Neural cell (in vitro differentiated cells): ENCODE measurements at regions not wholly inside any gene's neighbourhood (a gene's known extent, or its start where the extent isn't known, plus 50 kb on each side); places are given as distances from the start of the nearest gene placed in this dataset.

Experiments
- H2AFZ ChIP-seq: fragments of 200-600, 300-800 bp; sonication (generic), shearing (Covaris generic); 2 replicates; pipeline ENCODE4 v1.6.0; 2014; ENCODE audit warnings: low read depth, mild to moderate bottlenecking, antibody characterized with exemption, low read length, moderate library complexity
- H3F3A ChIP-seq: fragments of 200-600 bp; shearing (Covaris generic); 2 replicates; pipeline ENCODE4 v1.6.1; 2016; ENCODE audit warnings: mild to moderate bottlenecking, moderate library complexity, mixed read lengths, antibody characterized with exemption, low read length; ENCODE audit not compliant: insufficient read depth, poor library complexity, severe bottlenecking
- H3K27ac ChIP-seq: fragments of 200-600, 300-800 bp; sonication (generic), shearing (Covaris generic); 2 replicates; pipeline ENCODE4 v1.5.1; 2014; ENCODE audit warnings: mild to moderate bottlenecking, low read length, moderate library complexity
- H3K27me3 ChIP-seq: fragments of 300-800, 200-600 bp; sonication (generic), shearing (Covaris generic); 2 replicates; pipeline ENCODE4 v1.6.0; 2014; ENCODE audit warnings: mild to moderate bottlenecking, low read depth, low read length, moderate library complexity; ENCODE audit not compliant: insufficient read depth
- H3K36me3 ChIP-seq: fragments of 300-800, 200-600 bp; sonication (generic), shearing (Covaris generic); 2 replicates; pipeline ENCODE4 v1.5.1; 2014; ENCODE audit warnings: mild to moderate bottlenecking, antibody characterized with exemption, low read length, moderate library complexity; ENCODE audit not compliant: insufficient read depth
- H3K4me2 ChIP-seq: fragments of 300-800, 200-600 bp; sonication (generic), shearing (Covaris generic); 2 replicates; pipeline ENCODE4 v1.6.0; 2014; ENCODE audit warnings: mild to moderate bottlenecking, low read length
- H3K4me3 ChIP-seq: fragments of 300-800, 200-600 bp; sonication (generic), shearing (Covaris generic); 2 replicates; pipeline ENCODE4 v1.5.1; 2014; ENCODE audit warnings: mild to moderate bottlenecking, low read length, moderate library complexity
- H3K79me2 ChIP-seq: fragments of 200-600 bp; shearing (Covaris generic); replicated peaks from 2 replicates; pipeline ENCODE4 v1.6.0; 2014; ENCODE audit warnings: mild to moderate bottlenecking, low read length, moderate library complexity; ENCODE audit not compliant: insufficient read depth
- H3K9ac ChIP-seq: fragments of 300-800, 200-600 bp; sonication (generic), shearing (Covaris generic); 2 replicates; pipeline ENCODE4 v1.6.1; 2016; ENCODE audit warnings: mild to moderate bottlenecking, low read length, mixed read lengths
- H3K9me2 ChIP-seq: fragments of 200-600 bp; shearing (Covaris generic); 2 replicates; pipeline ENCODE4 v1.6.1; 2016; ENCODE audit warnings: mild to moderate bottlenecking, low read length, mixed read lengths; ENCODE audit not compliant: insufficient read depth
- H3K9me3 ChIP-seq: fragments of 200-600, 300-800 bp; sonication (generic), shearing (Covaris generic); 2 replicates; pipeline ENCODE4 v1.6.1; 2016; ENCODE audit warnings: mild to moderate bottlenecking, mixed run types, low read length, moderate library complexity, mixed read lengths
- H4K20me1 ChIP-seq: fragments of 200-600 bp; shearing (Covaris generic); 2 replicates; pipeline ENCODE4 v1.6.1; 2016; ENCODE audit warnings: mild to moderate bottlenecking, mixed run types; ENCODE audit not compliant: insufficient read depth
- EP300 ChIP-seq: fragments of 450-650 bp; conservative IDR thresholded peaks from 2 replicates; pipeline ENCODE4 v1.6.1; 2014; ENCODE audit warnings: antibody characterized with exemption, mild to moderate bottlenecking, moderate library complexity; ENCODE audit not compliant: poor library complexity, severe bottlenecking
- EZH2 ChIP-seq: fragments of 200-600, 300-800 bp; shearing (Covaris generic), sonication (generic); IDR thresholded peaks from 2 replicates; pipeline ENCODE4 v1.6.1; 2014; ENCODE audit warnings: antibody characterized with exemption, low read length, borderline replicate concordance, mild to moderate bottlenecking; ENCODE audit not compliant: insufficient read depth, poor library complexity, severe bottlenecking
- MXI1 ChIP-seq: fragments of 450-650 bp; conservative IDR thresholded peaks from 2 replicates; pipeline ENCODE4 v1.6.1; 2014; ENCODE audit warnings: antibody characterized with exemption, mild to moderate bottlenecking; ENCODE audit not compliant: poor library complexity, severe bottlenecking
- POLR2AphosphoS5 ChIP-seq: IDR thresholded peaks from 2 replicates; pipeline ENCODE4 v1.6.1; 2012
- RAD21 ChIP-seq: fragments of 450-650 bp; conservative IDR thresholded peaks from 2 replicates; pipeline ENCODE4 v1.6.1; 2014; ENCODE audit warnings: antibody characterized with exemption, mild to moderate bottlenecking, moderate library complexity
- SMC3 ChIP-seq: fragments of 450-650 bp; conservative IDR thresholded peaks from 2 replicates; pipeline ENCODE4 v1.6.1; 2014; ENCODE audit warnings: antibody characterized with exemption, mild to moderate bottlenecking, moderate library complexity; ENCODE audit not compliant: poor library complexity
- TAF1 ChIP-seq: IDR thresholded peaks from 2 replicates; pipeline ENCODE4 v1.6.1; 2012; ENCODE audit warnings: low read depth
- TF ChIP-seq, protein P1 (sequence below): IDR thresholded peaks from 2 replicates; pipeline ENCODE4 v1.6.1; 2012; ENCODE audit warnings: borderline replicate concordance
- TF ChIP-seq, protein P2 (sequence below): fragments of 450-650 bp; IDR thresholded peaks from 2 replicates; pipeline ENCODE4 v1.5.1; 2014; ENCODE audit warnings: antibody characterized with exemption, mild to moderate bottlenecking, moderate library complexity; ENCODE audit not compliant: poor library complexity, severe bottlenecking

DNA sequence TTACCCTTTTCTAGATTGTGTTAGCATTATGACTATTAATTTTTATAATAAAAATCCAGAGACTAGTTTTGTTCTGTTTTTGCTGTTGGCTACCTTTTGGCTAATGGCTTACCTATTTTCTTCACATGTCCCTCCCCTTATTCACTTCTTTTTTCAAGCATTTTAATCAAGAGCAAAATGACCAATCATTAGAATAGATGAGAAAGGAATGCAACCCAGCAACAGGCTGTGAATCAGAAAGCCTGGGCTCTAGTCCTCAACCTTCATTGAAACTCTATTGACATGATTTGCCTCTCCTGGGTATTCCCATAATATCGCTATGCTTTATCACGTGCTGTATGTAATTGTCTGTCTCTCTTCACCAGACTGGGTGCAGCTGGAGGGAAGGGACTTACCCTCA lies 370.1 kb downstream of the IRS1 start:
- TF ChIP-seq MXI1 (no peak), POLR2AphosphoS5 (no peak), TAF1 (no peak), RAD21 (no peak), EZH2 (no peak), SMC3 (no peak), EP300 (no peak)
- TF ChIP-seq, protein P1, sequence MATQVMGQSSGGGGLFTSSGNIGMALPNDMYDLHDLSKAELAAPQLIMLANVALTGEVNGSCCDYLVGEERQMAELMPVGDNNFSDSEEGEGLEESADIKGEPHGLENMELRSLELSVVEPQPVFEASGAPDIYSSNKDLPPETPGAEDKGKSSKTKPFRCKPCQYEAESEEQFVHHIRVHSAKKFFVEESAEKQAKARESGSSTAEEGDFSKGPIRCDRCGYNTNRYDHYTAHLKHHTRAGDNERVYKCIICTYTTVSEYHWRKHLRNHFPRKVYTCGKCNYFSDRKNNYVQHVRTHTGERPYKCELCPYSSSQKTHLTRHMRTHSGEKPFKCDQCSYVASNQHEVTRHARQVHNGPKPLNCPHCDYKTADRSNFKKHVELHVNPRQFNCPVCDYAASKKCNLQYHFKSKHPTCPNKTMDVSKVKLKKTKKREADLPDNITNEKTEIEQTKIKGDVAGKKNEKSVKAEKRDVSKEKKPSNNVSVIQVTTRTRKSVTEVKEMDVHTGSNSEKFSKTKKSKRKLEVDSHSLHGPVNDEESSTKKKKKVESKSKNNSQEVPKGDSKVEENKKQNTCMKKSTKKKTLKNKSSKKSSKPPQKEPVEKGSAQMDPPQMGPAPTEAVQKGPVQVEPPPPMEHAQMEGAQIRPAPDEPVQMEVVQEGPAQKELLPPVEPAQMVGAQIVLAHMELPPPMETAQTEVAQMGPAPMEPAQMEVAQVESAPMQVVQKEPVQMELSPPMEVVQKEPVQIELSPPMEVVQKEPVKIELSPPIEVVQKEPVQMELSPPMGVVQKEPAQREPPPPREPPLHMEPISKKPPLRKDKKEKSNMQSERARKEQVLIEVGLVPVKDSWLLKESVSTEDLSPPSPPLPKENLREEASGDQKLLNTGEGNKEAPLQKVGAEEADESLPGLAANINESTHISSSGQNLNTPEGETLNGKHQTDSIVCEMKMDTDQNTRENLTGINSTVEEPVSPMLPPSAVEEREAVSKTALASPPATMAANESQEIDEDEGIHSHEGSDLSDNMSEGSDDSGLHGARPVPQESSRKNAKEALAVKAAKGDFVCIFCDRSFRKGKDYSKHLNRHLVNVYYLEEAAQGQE: no peak
- TF ChIP-seq, protein P2, sequence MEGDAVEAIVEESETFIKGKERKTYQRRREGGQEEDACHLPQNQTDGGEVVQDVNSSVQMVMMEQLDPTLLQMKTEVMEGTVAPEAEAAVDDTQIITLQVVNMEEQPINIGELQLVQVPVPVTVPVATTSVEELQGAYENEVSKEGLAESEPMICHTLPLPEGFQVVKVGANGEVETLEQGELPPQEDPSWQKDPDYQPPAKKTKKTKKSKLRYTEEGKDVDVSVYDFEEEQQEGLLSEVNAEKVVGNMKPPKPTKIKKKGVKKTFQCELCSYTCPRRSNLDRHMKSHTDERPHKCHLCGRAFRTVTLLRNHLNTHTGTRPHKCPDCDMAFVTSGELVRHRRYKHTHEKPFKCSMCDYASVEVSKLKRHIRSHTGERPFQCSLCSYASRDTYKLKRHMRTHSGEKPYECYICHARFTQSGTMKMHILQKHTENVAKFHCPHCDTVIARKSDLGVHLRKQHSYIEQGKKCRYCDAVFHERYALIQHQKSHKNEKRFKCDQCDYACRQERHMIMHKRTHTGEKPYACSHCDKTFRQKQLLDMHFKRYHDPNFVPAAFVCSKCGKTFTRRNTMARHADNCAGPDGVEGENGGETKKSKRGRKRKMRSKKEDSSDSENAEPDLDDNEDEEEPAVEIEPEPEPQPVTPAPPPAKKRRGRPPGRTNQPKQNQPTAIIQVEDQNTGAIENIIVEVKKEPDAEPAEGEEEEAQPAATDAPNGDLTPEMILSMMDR: no peak

GRCh38 chr2:226427538-226428307 lies 371.9 kb downstream of the IRS1 start:
- Histone ChIP-seq H3K9me2 (no peaks in the 10 kb centered on the region), H3K4me3 (no peak overlapping the region), H3K27me3 (no peaks in the 10 kb centered on the region), H3K36me3 (no peaks in the 10 kb centered on the region), H3K79me2 (no peaks in the 10 kb centered on the region), H3K4me2 (no peak overlapping the region), H4K20me1 (no peaks in the 10 kb centered on the region), H3K9ac (no peak overlapping the region), H3K27ac (no peak overlapping the region), H3K9me3 (no peaks in the 10 kb centered on the region), H2AFZ (no peak overlapping the region), H3F3A (no peaks in the 10 kb centered on the region)
- TF ChIP-seq SMC3 (no peak), POLR2AphosphoS5 (no peak), MXI1 (no peak), EZH2 (no peak), EP300 (no peak), TAF1 (no peak), RAD21 (no peak)

More for the DNA sequence above, 370.1 kb downstream of the IRS1 start:
- no peaks in the 10 kb centered on the region for H3F3A ChIP-seq
- H2AFZ ChIP-seq: no peak overlapping the region
- no peaks in the 10 kb centered on the region for H4K20me1 ChIP-seq
- no peak overlapping the region for H3K9ac ChIP-seq
- no peaks in the 10 kb centered on the region for H3K79me2 ChIP-seq
- H3K27ac ChIP-seq: no peak overlapping the region
- H3K27me3 ChIP-seq: no peaks in the 10 kb centered on the region
- H3K9me2 ChIP-seq: no peaks in the 10 kb centered on the region
- no peak overlapping the region for H3K4me3 ChIP-seq
- H3K9me3 ChIP-seq: no peaks in the 10 kb centered on the region
- no peaks in the 10 kb centered on the region for H3K36me3 ChIP-seq
- no peak overlapping the region for H3K4me2 ChIP-seq
